ENCODE measurements at regions not wholly inside any gene's neighbourhood (a gene's known extent, or its start where the extent isn't known, plus 50 kb on each side); places are given as distances from the start of the nearest gene placed in this dataset.

- no peak for DNase-seq
Observed at GRCh38 chr2:215711471-215712034, 275.7 kb upstream of the FN1 start.

- no peak for DNase-seq
Observed at GRCh38 chr2:215707608-215708007, 271.7 kb upstream of the FN1 start.

- DNase-seq: no peak
Observed at GRCh38 chr2:215705771-215706361, 270.0 kb upstream of the FN1 start.

GRCh38 chr2:215705281-215705680, 269.4 kb upstream of the FN1 start:
- no peak for DNase-seq

- DNase-seq: no peak
Observed at GRCh38 chr2:215702116-215702902, 266.4 kb upstream of the FN1 start.

- DNase-seq: no peak
Observed at GRCh38 chr2:215699700-215700538, 264.1 kb upstream of the FN1 start.

- no peak for DNase-seq
Observed at GRCh38 chr2:215699018-215699417, 263.1 kb upstream of the FN1 start.

- DNase-seq: no peak
Observed at GRCh38 chr2:215698566-215698965, 262.7 kb upstream of the FN1 start.

- DNase-seq: no peak
Observed at GRCh38 chr2:215697496-215697895, 261.6 kb upstream of the FN1 start.

- no peak for DNase-seq
Observed at GRCh38 chr2:215697003-215697402, 261.1 kb upstream of the FN1 start.

GRCh38 chr2:215695861-215696260, 260.0 kb upstream of the FN1 start:
- DNase-seq: no peak

- DNase-seq: no peak
Observed at GRCh38 chr2:215693999-215694580, 258.2 kb upstream of the FN1 start.

GRCh38 chr2:215693193-215693998, 257.5 kb upstream of the FN1 start:
- DNase-seq: no peak

- DNase-seq: no peak
Observed at GRCh38 chr2:215692387-215693079, 256.7 kb upstream of the FN1 start.

GRCh38 chr2:215691346-215691745, 255.5 kb upstream of the FN1 start:
- no peak for DNase-seq

- no peak for DNase-seq
Observed at GRCh38 chr2:215687149-215688031, 251.5 kb upstream of the FN1 start.

GRCh38 chr2:215685238-215685990, 249.5 kb upstream of the FN1 start:
- DNase-seq: no peak

- DNase-seq: no peak
Observed at GRCh38 chr2:215684448-215685237, 248.8 kb upstream of the FN1 start.

- no peak for DNase-seq
Observed at GRCh38 chr2:215683295-215683694, 247.4 kb upstream of the FN1 start.
